HCT116 (cell line): ENCODE measurements at regions not wholly inside any gene's neighbourhood (a gene's known extent, or its start where the extent isn't known, plus 50 kb on each side); places are given as distances from the start of the nearest gene placed in this dataset.

ENCODE experiments used
- ATAC-seq: fragments of 200-7000 bp; cut with Tn5 transposase; 2 replicates; pipeline ENCODE4 v1.9.1; 2020; ENCODE audit warnings: mild to moderate bottlenecking, moderate library complexity
- BruUV-seq: library from RNA; stranded (reverse); fragments of 400-500 nt; replicated peaks from 2 replicates; lab custom pipeline; 2021; lab: Mats Ljungman, UMichigan
- CTCF ChIA-PET: fragments of 300-600 bp; sonication (Branson Sonifier 250); formaldehyde crosslinking; loops from one replicate; lab custom pipeline; 2021; ENCODE audit warnings: antibody characterized with exemption; lab: Charles Lee
- POLR2A ChIA-PET: fragments of 300-600, 350-600 bp; sonication (Branson Sonifier 250); formaldehyde crosslinking; loops from one replicate; lab custom pipeline; 2021; ENCODE audit warnings: antibody characterized with exemption; lab: Charles Lee
- RAD21 ChIA-PET, 2 experiments: fragments of 300-600 bp; sonication (Branson Sonifier 250); formaldehyde crosslinking; loops; one replicate each; lab custom pipeline; 2023; ENCODE audit warnings: low total read pairs in 2 of 2; ENCODE audit not compliant: uncharacterized antibody in 2 of 2, unreplicated experiment in 2 of 2, low non-redundant PET in 1 of 2; lab: Charles Lee
- DNase-seq: peaks from one replicate; pipeline ENCODE4 v3.0.0-alpha.2; 2010; ENCODE audit warnings: low read depth, low spot score
- H2AFZ ChIP-seq: fragments of 200-600 bp; shearing (Covaris generic), sonication (generic); 2 replicates; pipeline ENCODE4 v1.6.1; 2017; ENCODE audit warnings: low read depth, mixed run types, mixed read lengths, antibody characterized with exemption, low read length; ENCODE audit not compliant: poor library complexity, severe bottlenecking
- H3K27ac ChIP-seq: 2 replicates; pipeline ENCODE4 v1.5.1; 2012; ENCODE audit warnings: low read depth, low read length
- H3K27me3 ChIP-seq: fragments of 200-600 bp; sonication (generic); 2 replicates; pipeline ENCODE4 v1.6.1; 2016; ENCODE audit warnings: mixed run types, low read length, mixed read lengths; ENCODE audit not compliant: insufficient read depth
- H3K36me3 ChIP-seq, 2 experiments: fragments of 200-500 bp in 1 of 2; fragments of 200-600 bp in 1 of 2; sonication (Bioruptor generic) in 1 of 2; sonication (generic) in 1 of 2; 2 replicates each; pipeline versions ENCODE4 v1.5.1 to v1.6.1; 2014 to 2016; ENCODE audit warnings: low read length in 2 of 2, inconsistent platforms in 1 of 2, mixed read lengths in 1 of 2, mixed run types in 1 of 2; ENCODE audit not compliant: insufficient read depth in 2 of 2, control insufficient read depth in 1 of 2
- H3K4me1 ChIP-seq, 2 experiments: fragments of 200-600 bp in 1 of 2; sonication (generic) in 1 of 2; 2 replicates each; pipeline versions ENCODE4 v1.5.1 to v1.6.1; 2012 to 2017; ENCODE audit warnings: low read length in 2 of 2, inconsistent platforms in 1 of 2, mild to moderate bottlenecking in 1 of 2, mixed read lengths in 1 of 2, mixed run types in 1 of 2, moderate library complexity in 1 of 2; ENCODE audit not compliant: insufficient read depth in 2 of 2, control insufficient read depth in 1 of 2
- H3K4me2 ChIP-seq: fragments of 200-600 bp; sonication (generic); 2 replicates; pipeline ENCODE4 v1.6.1; 2017; ENCODE audit warnings: mixed run types, low read length, mixed read lengths
- H3K4me3 ChIP-seq, 2 experiments: fragments of 200-600 bp in 1 of 2; sonication (generic) in 1 of 2; replicated peaks in 1 of 2; 2 replicates each; pipeline ENCODE4 v1.5.1; 2011 to 2016; ENCODE audit warnings: low read length in 2 of 2, control low read depth in 1 of 2, low read depth in 1 of 2, mild to moderate bottlenecking in 1 of 2, mixed read lengths in 1 of 2, mixed run types in 1 of 2
- H3K79me2 ChIP-seq: fragments of 200-600 bp; sonication (generic); 2 replicates; pipeline ENCODE4 v1.6.1; 2017; ENCODE audit warnings: mild to moderate bottlenecking, mixed run types, low read length, moderate library complexity, mixed read lengths; ENCODE audit not compliant: insufficient read depth
- H3K9ac ChIP-seq: fragments of 200-600 bp; sonication (generic); 2 replicates; pipeline ENCODE4 v1.6.1; 2016; ENCODE audit warnings: low read length, mixed read lengths
- H3K9me2 ChIP-seq: fragments of 200-600 bp; sonication (generic), shearing (Covaris generic); 2 replicates; pipeline ENCODE4 v1.6.1; 2017; ENCODE audit warnings: mixed run types, mild to moderate bottlenecking, moderate library complexity; ENCODE audit not compliant: insufficient read depth
- H3K9me3 ChIP-seq, 2 experiments: fragments of 200-500 bp in 1 of 2; fragments of 200-600 bp in 1 of 2; sonication (Bioruptor generic) in 1 of 2; sonication (generic) in 1 of 2; 2 replicates each; pipeline ENCODE4 v1.6.1; 2014 to 2017; ENCODE audit warnings: low read length in 2 of 2, mixed read lengths in 2 of 2, inconsistent platforms in 1 of 2, low read depth in 1 of 2, mild to moderate bottlenecking in 1 of 2, mixed run types in 1 of 2, moderate library complexity in 1 of 2; ENCODE audit not compliant: control insufficient read depth in 1 of 2, insufficient read depth in 1 of 2
- H4K20me1 ChIP-seq: fragments of 200-600 bp; sonication (generic), shearing (Covaris generic); 2 replicates; pipeline ENCODE4 v1.6.1; 2017; ENCODE audit warnings: mixed run types, mild to moderate bottlenecking, moderate library complexity; ENCODE audit not compliant: insufficient read depth
- CEBPB ChIP-seq: IDR thresholded peaks from 2 replicates; pipeline ENCODE4 v1.6.1; 2012; ENCODE audit warnings: low read depth
- JUND ChIP-seq: IDR thresholded peaks from 2 replicates; pipeline ENCODE4 v1.6.1; 2012
- RAD21 ChIP-seq: IDR thresholded peaks from 2 replicates; pipeline ENCODE4 v1.6.1; 2012; ENCODE audit warnings: low read depth, mild to moderate bottlenecking
- SRF ChIP-seq: IDR thresholded peaks from 2 replicates; pipeline ENCODE4 v1.6.1; 2012; ENCODE audit warnings: low read depth
- ZNF274 ChIP-seq: fragments of 200-500 bp; sonication (Bioruptor generic); IDR thresholded peaks from 2 replicates; pipeline ENCODE4 v1.6.1; 2014; ENCODE audit warnings: mild to moderate bottlenecking, low read depth, low read length, inconsistent platforms
- intact Hi-C: fragments of 100-400 bp; cut with micrococcal nuclease; formaldehyde crosslinking; loops from 2 replicates; pipeline ENCODE4 v1.10.0; 2022
- TF ChIP-seq, protein P1 (sequence below), 3 experiments: fragments of 200-600 bp in 1 of 3; sonication (generic) in 1 of 3; IDR thresholded peaks in 2 of 3; conservative IDR thresholded peaks in 1 of 3; 2 replicates each; pipeline ENCODE4 v1.5.1; 2012 to 2017; ENCODE audit warnings: low read depth in 2 of 3, low read length in 2 of 3, antibody characterized with exemption in 1 of 3, borderline replicate concordance in 1 of 3, control low read depth in 1 of 3, mild to moderate bottlenecking in 1 of 3, mixed read lengths in 1 of 3, mixed run types in 1 of 3, moderate library complexity in 1 of 3; ENCODE audit not compliant: insufficient read depth in 1 of 3
- TF ChIP-seq, protein P2 (sequence below): IDR thresholded peaks from 2 replicates; pipeline ENCODE4 v1.6.1; 2011; ENCODE audit warnings: mild to moderate bottlenecking, low read length, moderate library complexity; ENCODE audit not compliant: insufficient replicate concordance; ENCODE audit errors: extremely low read depth
- TF ChIP-seq, protein P3 (sequence below): IDR thresholded peaks from 2 replicates; pipeline ENCODE4 v1.6.1; 2012; ENCODE audit warnings: low read depth

DNA sequence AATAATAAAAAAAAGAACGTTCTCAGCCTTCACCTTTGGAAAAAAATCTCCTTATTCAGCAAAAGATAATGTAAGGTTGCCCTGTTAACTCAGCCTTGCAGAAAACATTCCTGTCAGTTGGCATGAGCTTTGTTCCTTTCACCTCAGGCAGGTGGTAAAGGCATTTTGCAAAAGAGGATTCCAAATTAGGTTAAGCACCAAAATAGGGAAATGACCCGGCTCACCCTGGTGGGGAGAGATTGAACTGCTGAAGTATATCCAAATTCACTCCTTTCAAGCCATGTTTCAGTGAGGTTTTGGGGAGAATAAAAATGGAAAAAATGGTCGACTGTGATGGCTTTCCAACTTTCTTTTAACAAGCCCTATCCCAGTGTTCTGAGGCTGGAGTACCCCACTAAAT lies 1988.8 kb upstream of the PIK3C3 start:
- Histone ChIP-seq H3K9ac (no peak overlapping the region), H3K27me3 (no peaks in the 10 kb centered on the region), H3K9me3 (no peaks in the 10 kb centered on the region), H3K4me1 (no peaks in the 10 kb centered on the region), H3K4me2 (no peak overlapping the region), H3K36me3 (no peaks in the 10 kb centered on the region), H3K79me2 (no peaks in the 10 kb centered on the region), H3K9me2 (no peaks in the 10 kb centered on the region)
- BruUV-seq, result no TSS peak
- no peak for ATAC-seq
- ChIA-PET RAD21 (no interaction called here), POLR2A (no interaction called here), CTCF (no interaction called here)
- TF ChIP-seq ZNF274, result no peak
- TF ChIP-seq, protein P1, sequence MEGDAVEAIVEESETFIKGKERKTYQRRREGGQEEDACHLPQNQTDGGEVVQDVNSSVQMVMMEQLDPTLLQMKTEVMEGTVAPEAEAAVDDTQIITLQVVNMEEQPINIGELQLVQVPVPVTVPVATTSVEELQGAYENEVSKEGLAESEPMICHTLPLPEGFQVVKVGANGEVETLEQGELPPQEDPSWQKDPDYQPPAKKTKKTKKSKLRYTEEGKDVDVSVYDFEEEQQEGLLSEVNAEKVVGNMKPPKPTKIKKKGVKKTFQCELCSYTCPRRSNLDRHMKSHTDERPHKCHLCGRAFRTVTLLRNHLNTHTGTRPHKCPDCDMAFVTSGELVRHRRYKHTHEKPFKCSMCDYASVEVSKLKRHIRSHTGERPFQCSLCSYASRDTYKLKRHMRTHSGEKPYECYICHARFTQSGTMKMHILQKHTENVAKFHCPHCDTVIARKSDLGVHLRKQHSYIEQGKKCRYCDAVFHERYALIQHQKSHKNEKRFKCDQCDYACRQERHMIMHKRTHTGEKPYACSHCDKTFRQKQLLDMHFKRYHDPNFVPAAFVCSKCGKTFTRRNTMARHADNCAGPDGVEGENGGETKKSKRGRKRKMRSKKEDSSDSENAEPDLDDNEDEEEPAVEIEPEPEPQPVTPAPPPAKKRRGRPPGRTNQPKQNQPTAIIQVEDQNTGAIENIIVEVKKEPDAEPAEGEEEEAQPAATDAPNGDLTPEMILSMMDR (IDR thresholded peaks at IDR 0.05 in 2 of 3, conservative IDR thresholded peaks at IDR 0.05 in 1 of 3; ENCODE audit: borderline replicate concordance in 1 of 3, insufficient read depth in 1 of 3, low read depth in 2 of 3, low read length in 2 of 3), result peak in 2 of 3 experiments; percentile 25 to 39; a peak in 1 of 6 replicates
- TF ChIP-seq RAD21, result peak; percentile 35; the same call in 1 of the 2 replicates
- no peak for TF ChIP-seq CEBPB
- TF ChIP-seq SRF, result no peak
- TF ChIP-seq, all 23 proteins: peak for 2
- H3K4me3 ChIP-seq, result no peak overlapping the region
- H4K20me1 ChIP-seq, result no peaks in the 10 kb centered on the region
- no peak overlapping the region for H3K27ac ChIP-seq
- intact Hi-C loops, result no loop called here
- DNase-seq, result no peak
- H2AFZ ChIP-seq, result no peak overlapping the region

DNA sequence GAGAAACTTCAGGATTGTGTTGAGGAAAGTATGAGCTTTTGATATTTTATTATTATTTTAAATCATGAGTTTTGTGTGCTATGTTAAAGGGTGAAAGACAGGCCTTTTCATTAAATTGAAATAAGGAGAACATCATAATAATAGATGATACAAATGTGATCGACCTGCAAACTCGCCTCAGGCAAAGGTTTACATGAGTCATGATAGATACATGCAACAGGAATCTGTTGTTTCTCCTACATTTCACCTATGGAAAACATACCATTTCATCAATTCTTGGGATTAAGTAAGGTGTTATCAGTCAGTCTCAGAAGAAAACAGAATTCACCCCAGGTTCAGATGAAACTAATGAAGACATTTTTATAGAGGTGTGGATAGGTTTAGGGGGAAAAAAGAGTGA lies 1992.5 kb upstream of the PIK3C3 start:
- no peaks in the 10 kb centered on the region for H3K9me3 ChIP-seq
- H3K4me3 ChIP-seq, result no peak overlapping the region
- ChIA-PET RAD21 (no interaction called here), CTCF (no interaction called here), POLR2A (no interaction called here)
- no peaks in the 10 kb centered on the region for H4K20me1 ChIP-seq
- H3K36me3 ChIP-seq, result no peaks in the 10 kb centered on the region
- DNase-seq, result no peak
- H3K9me2 ChIP-seq, result no peaks in the 10 kb centered on the region
- H3K27me3 ChIP-seq, result no peaks in the 10 kb centered on the region
- no peak overlapping the region for H3K27ac ChIP-seq
- no peaks in the 10 kb centered on the region for H3K79me2 ChIP-seq
- no peak overlapping the region for H3K4me2 ChIP-seq
- intact Hi-C loops, result no loop called here
- H3K4me1 ChIP-seq, result no peaks in the 10 kb centered on the region
- no peak overlapping the region for H2AFZ ChIP-seq
- no peak for ATAC-seq
- no peak overlapping the region for H3K9ac ChIP-seq
- BruUV-seq, result no TSS peak
- TF ChIP-seq, protein P1 (IDR thresholded peaks at IDR 0.05 in 2 of 3, conservative IDR thresholded peaks at IDR 0.05 in 1 of 3; ENCODE audit: borderline replicate concordance in 1 of 3, insufficient read depth in 1 of 3, low read depth in 2 of 3, low read length in 2 of 3), result no peak
- TF ChIP-seq CEBPB, result no peak
- TF ChIP-seq, protein P2, sequence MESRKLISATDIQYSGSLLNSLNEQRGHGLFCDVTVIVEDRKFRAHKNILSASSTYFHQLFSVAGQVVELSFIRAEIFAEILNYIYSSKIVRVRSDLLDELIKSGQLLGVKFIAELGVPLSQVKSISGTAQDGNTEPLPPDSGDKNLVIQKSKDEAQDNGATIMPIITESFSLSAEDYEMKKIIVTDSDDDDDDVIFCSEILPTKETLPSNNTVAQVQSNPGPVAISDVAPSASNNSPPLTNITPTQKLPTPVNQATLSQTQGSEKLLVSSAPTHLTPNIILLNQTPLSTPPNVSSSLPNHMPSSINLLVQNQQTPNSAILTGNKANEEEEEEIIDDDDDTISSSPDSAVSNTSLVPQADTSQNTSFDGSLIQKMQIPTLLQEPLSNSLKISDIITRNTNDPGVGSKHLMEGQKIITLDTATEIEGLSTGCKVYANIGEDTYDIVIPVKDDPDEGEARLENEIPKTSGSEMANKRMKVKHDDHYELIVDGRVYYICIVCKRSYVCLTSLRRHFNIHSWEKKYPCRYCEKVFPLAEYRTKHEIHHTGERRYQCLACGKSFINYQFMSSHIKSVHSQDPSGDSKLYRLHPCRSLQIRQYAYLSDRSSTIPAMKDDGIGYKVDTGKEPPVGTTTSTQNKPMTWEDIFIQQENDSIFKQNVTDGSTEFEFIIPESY, result no peak
- TF ChIP-seq, protein P3, sequence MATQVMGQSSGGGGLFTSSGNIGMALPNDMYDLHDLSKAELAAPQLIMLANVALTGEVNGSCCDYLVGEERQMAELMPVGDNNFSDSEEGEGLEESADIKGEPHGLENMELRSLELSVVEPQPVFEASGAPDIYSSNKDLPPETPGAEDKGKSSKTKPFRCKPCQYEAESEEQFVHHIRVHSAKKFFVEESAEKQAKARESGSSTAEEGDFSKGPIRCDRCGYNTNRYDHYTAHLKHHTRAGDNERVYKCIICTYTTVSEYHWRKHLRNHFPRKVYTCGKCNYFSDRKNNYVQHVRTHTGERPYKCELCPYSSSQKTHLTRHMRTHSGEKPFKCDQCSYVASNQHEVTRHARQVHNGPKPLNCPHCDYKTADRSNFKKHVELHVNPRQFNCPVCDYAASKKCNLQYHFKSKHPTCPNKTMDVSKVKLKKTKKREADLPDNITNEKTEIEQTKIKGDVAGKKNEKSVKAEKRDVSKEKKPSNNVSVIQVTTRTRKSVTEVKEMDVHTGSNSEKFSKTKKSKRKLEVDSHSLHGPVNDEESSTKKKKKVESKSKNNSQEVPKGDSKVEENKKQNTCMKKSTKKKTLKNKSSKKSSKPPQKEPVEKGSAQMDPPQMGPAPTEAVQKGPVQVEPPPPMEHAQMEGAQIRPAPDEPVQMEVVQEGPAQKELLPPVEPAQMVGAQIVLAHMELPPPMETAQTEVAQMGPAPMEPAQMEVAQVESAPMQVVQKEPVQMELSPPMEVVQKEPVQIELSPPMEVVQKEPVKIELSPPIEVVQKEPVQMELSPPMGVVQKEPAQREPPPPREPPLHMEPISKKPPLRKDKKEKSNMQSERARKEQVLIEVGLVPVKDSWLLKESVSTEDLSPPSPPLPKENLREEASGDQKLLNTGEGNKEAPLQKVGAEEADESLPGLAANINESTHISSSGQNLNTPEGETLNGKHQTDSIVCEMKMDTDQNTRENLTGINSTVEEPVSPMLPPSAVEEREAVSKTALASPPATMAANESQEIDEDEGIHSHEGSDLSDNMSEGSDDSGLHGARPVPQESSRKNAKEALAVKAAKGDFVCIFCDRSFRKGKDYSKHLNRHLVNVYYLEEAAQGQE, result no peak
- TF ChIP-seq JUND, result no peak
